H1 (cell line): ENCODE measurements at regions not wholly inside any gene's neighbourhood (a gene's known extent, or its start where the extent isn't known, plus 50 kb on each side); places are given as distances from the start of the nearest gene placed in this dataset.

Experiments
- CTCF ChIA-PET: fragments of 300-600 bp; sonication (Branson Sonifier 250); formaldehyde crosslinking; loops from one replicate; lab custom pipeline; 2021; ENCODE audit not compliant: partially characterized antibody; lab: Charles Lee
- POLR2A ChIA-PET: fragments of 300-600 bp; sonication (Branson Sonifier 250); formaldehyde crosslinking; loops from one replicate; lab custom pipeline; 2021; ENCODE audit warnings: inconsistent platforms; ENCODE audit not compliant: partially characterized antibody; lab: Charles Lee
- DNase-seq, 2 experiments: peaks; one replicate each; pipeline versions ENCODE4 v3.0.0 to v3.0.0-alpha.2; 2010 to 2022; ENCODE audit warnings: low spot score in 2 of 2, low read depth in 1 of 2, mixed read lengths in 1 of 2
- FAIRE-seq: peaks from 2 replicates; lab custom pipeline; 2011; peaks lifted over from hg19 to GRCh38; lab: Jason Lieb, UNC
- H2AFZ ChIP-seq: 2 replicates; pipeline ENCODE4 v1.8.1; 2012; ENCODE audit warnings: low read length, inconsistent platforms
- H2AK5ac ChIP-seq: 2 replicates; pipeline ENCODE4 v1.6.1; 2013; ENCODE audit warnings: low read depth, low read length
- H2BK120ac ChIP-seq: replicated peaks from 2 replicates; pipeline ENCODE3; 2013; ENCODE audit warnings: low read depth, low read length, inconsistent platforms
- H2BK12ac ChIP-seq: 2 replicates; pipeline ENCODE4 v1.6.1; 2013; ENCODE audit warnings: low read depth, low read length
- H2BK15ac ChIP-seq: 2 replicates; pipeline ENCODE4 v1.6.1; 2013; ENCODE audit warnings: low read length
- H2BK20ac ChIP-seq: 2 replicates; pipeline ENCODE4 v1.6.1; 2013; ENCODE audit warnings: low read length
- H2BK5ac ChIP-seq: 2 replicates; pipeline ENCODE4 v1.6.1; 2013; ENCODE audit warnings: low read depth, low read length
- H3K14ac ChIP-seq: 2 replicates; pipeline ENCODE4 v1.6.1; 2013; ENCODE audit warnings: inconsistent platforms; ENCODE audit not compliant: insufficient read length
- H3K18ac ChIP-seq: 2 replicates; pipeline ENCODE4 v1.6.1; 2013; ENCODE audit warnings: low read length; ENCODE audit errors: extremely low read depth
- H3K23ac ChIP-seq: 2 replicates; pipeline ENCODE4 v1.6.1; 2013; ENCODE audit warnings: inconsistent platforms; ENCODE audit not compliant: insufficient read length
- H3K23me2 ChIP-seq: 2 replicates; pipeline ENCODE4 v1.6.1; 2013; ENCODE audit warnings: low read depth, low read length
- H3K27ac ChIP-seq: 2 replicates; pipeline ENCODE4 v1.6.1; 2011; ENCODE audit warnings: low read depth, low read length, inconsistent platforms
- H3K27me3 ChIP-seq, 4 experiments: replicated peaks in 1 of 4; 1 replicate in 1 of 4; 2 replicates in 3 of 4; pipeline versions ENCODE4 v1.6.1 to v1.8.1; 2011 to 2013; ENCODE audit warnings: low read length in 3 of 4, mild to moderate bottlenecking in 3 of 4, inconsistent platforms in 2 of 4, mixed read lengths in 2 of 4, moderate library complexity in 1 of 4; ENCODE audit not compliant: control insufficient read depth in 3 of 4, insufficient read depth in 3 of 4; ENCODE audit errors: extremely low read depth in 1 of 4
- H3K36me3 ChIP-seq, 4 experiments: 2 replicates each; pipeline versions ENCODE4 v1.6.1 to v1.8.1; 2011 to 2013; ENCODE audit warnings: mild to moderate bottlenecking in 4 of 4, low read length in 3 of 4, moderate library complexity in 2 of 4, control low read depth in 1 of 4, inconsistent platforms in 1 of 4; ENCODE audit not compliant: insufficient read depth in 4 of 4, control insufficient read depth in 2 of 4
- H3K4ac ChIP-seq: replicated peaks from 2 replicates; pipeline ENCODE3; 2013; ENCODE audit warnings: low read length, low read depth, mixed read lengths, inconsistent platforms; ENCODE audit not compliant: insufficient read length
- H3K4me1 ChIP-seq, 4 experiments: replicated peaks in 1 of 4; 1 replicate in 1 of 4; 2 replicates in 3 of 4; pipeline versions ENCODE4 v1.6.1 to v1.8.1; 2011 to 2013; ENCODE audit warnings: low read length in 3 of 4, inconsistent platforms in 2 of 4, mixed read lengths in 1 of 4; ENCODE audit not compliant: insufficient read depth in 4 of 4, control insufficient read depth in 3 of 4
- H3K4me2 ChIP-seq, 2 experiments: 2 replicates each; pipeline versions ENCODE4 v1.6.1 to v1.8.1; 2011 to 2013; ENCODE audit warnings: low read depth in 2 of 2, low read length in 2 of 2, control low read depth in 1 of 2, inconsistent platforms in 1 of 2, mild to moderate bottlenecking in 1 of 2; ENCODE audit not compliant: insufficient read depth in 1 of 2
- H3K4me3 ChIP-seq, 4 experiments: fragments of 200-600, 300-600 bp in 1 of 4; sonication (generic), shearing (Covaris generic), sonication (Bioruptor Twin) in 1 of 4; 2 replicates each; pipeline versions ENCODE4 v1.5.1 to v1.8.1; 2011 to 2016; ENCODE audit warnings: low read length in 4 of 4, low read depth in 3 of 4, control low read depth in 2 of 4, inconsistent platforms in 2 of 4, mild to moderate bottlenecking in 2 of 4, mixed read lengths in 1 of 4, moderate library complexity in 1 of 4; ENCODE audit not compliant: insufficient read depth in 2 of 4; ENCODE audit errors: extremely low read depth in 1 of 4
- H3K56ac ChIP-seq: replicated peaks from 2 replicates; pipeline ENCODE3; 2013; ENCODE audit warnings: low read depth, mild to moderate bottlenecking, mixed read lengths, low read length, inconsistent platforms; ENCODE audit not compliant: insufficient read length
- H3K79me1 ChIP-seq: 2 replicates; pipeline ENCODE4 v1.6.1; 2013; ENCODE audit warnings: low read depth, low read length, control low read depth
- H3K79me2 ChIP-seq, 2 experiments: 2 replicates each; pipeline versions ENCODE4 v1.6.1 to v1.8.1; 2012 to 2013; ENCODE audit warnings: low read length in 2 of 2, mild to moderate bottlenecking in 2 of 2, inconsistent platforms in 1 of 2; ENCODE audit not compliant: insufficient read depth in 2 of 2, control insufficient read depth in 1 of 2
- H3K9ac ChIP-seq, 4 experiments: replicated peaks in 1 of 4; 1 replicate in 1 of 4; 2 replicates in 3 of 4; pipeline versions ENCODE4 v1.6.1 to v1.8.1; 2011 to 2013; ENCODE audit warnings: low read depth in 3 of 4, low read length in 3 of 4, control low read depth in 2 of 4, mild to moderate bottlenecking in 2 of 4, moderate library complexity in 2 of 4, inconsistent platforms in 1 of 4; ENCODE audit errors: extremely low read depth in 1 of 4
- H3K9me3 ChIP-seq, 2 experiments: 2 replicates each; pipeline versions ENCODE4 v1.6.1 to v1.8.1; 2012 to 2013; ENCODE audit warnings: mild to moderate bottlenecking in 2 of 2, moderate library complexity in 2 of 2, control low read depth in 1 of 2, inconsistent platforms in 1 of 2, low read depth in 1 of 2, low read length in 1 of 2, mixed read lengths in 1 of 2; ENCODE audit not compliant: insufficient read depth in 2 of 2
- H4K20me1 ChIP-seq, 2 experiments: replicated peaks in 1 of 2; 2 replicates each; pipeline versions ENCODE3 to v1.8.1; 2011 to 2013; ENCODE audit warnings: inconsistent platforms in 2 of 2, low read length in 2 of 2, mild to moderate bottlenecking in 1 of 2; ENCODE audit not compliant: insufficient read depth in 2 of 2, control insufficient read depth in 1 of 2
- H4K5ac ChIP-seq: 2 replicates; pipeline ENCODE4 v1.6.1; 2013; ENCODE audit warnings: low read length, low read depth, mixed read lengths, inconsistent platforms; ENCODE audit not compliant: insufficient read length
- H4K8ac ChIP-seq: 2 replicates; pipeline ENCODE4 v1.8.0; 2013; ENCODE audit warnings: mild to moderate bottlenecking, moderate library complexity, low read length, inconsistent platforms; ENCODE audit not compliant: insufficient read depth; ENCODE audit errors: extremely low read depth
- H4K91ac ChIP-seq: replicated peaks from 2 replicates; pipeline ENCODE3; 2013; ENCODE audit warnings: low read length, mixed read lengths, inconsistent platforms; ENCODE audit not compliant: insufficient read length
- ATF3 ChIP-seq: IDR thresholded peaks from 2 replicates; pipeline ENCODE4 v1.6.1; 2011; ENCODE audit warnings: low read depth, mild to moderate bottlenecking, low read length; ENCODE audit not compliant: insufficient read depth
- CEBPB ChIP-seq: IDR thresholded peaks from 2 replicates; pipeline ENCODE4 v1.6.1; 2012; ENCODE audit warnings: low read depth, low read length
- CHD1 ChIP-seq: IDR thresholded peaks from 2 replicates; pipeline ENCODE4 v1.6.1; 2012; ENCODE audit warnings: low read depth, low read length, improper control_type of control experiment
- CHD2 ChIP-seq: IDR thresholded peaks from 2 replicates; pipeline ENCODE4 v1.6.1; 2012; ENCODE audit warnings: low read length, improper control_type of control experiment
- HDAC2 ChIP-seq, 2 experiments: fragments of 300-600 bp in 1 of 2; sonication (generic) in 1 of 2; IDR thresholded peaks; 2 replicates each; pipeline ENCODE4 v1.6.1; 2011 to 2012; ENCODE audit warnings: low read depth in 2 of 2, low read length in 2 of 2, mild to moderate bottlenecking in 2 of 2, moderate library complexity in 2 of 2, borderline replicate concordance in 1 of 2, inconsistent platforms in 1 of 2
- MAX ChIP-seq: IDR thresholded peaks from 2 replicates; pipeline ENCODE4 v1.6.1; 2012; ENCODE audit warnings: inconsistent platforms
- NANOG ChIP-seq: IDR thresholded peaks from 2 replicates; pipeline ENCODE4 v1.6.1; 2011; ENCODE audit warnings: low read length, low read depth, mild to moderate bottlenecking, inconsistent platforms; ENCODE audit not compliant: insufficient read depth, poor library complexity, severe bottlenecking
- SP2 ChIP-seq: IDR thresholded peaks from 2 replicates; pipeline ENCODE4 v1.6.1; 2012; ENCODE audit warnings: mild to moderate bottlenecking, low read length, inconsistent platforms
- TAF1 ChIP-seq: IDR thresholded peaks from 2 replicates; pipeline ENCODE4 v1.6.1; 2011; ENCODE audit warnings: mild to moderate bottlenecking, low read depth, low read length
- TEAD4 ChIP-seq: IDR thresholded peaks from 2 replicates; pipeline ENCODE4 v1.6.1; 2012; ENCODE audit warnings: low read depth, low read length, inconsistent platforms, mixed read lengths
- ZNF274 ChIP-seq: IDR thresholded peaks from 2 replicates; pipeline ENCODE4 v1.7.0; 2012; ENCODE audit warnings: low read length, borderline replicate concordance; ENCODE audit errors: extremely low read depth
- WGBS, 2 experiments: shearing (Covaris generic) in 1 of 2; methylation state at CpG; one replicate each; pipeline versions ENCODE4 v1.1.6 to v1.1.7; 2013 to 2015; ENCODE audit warnings: low lambda C conversion rate in 2 of 2, mixed read lengths in 2 of 2, inconsistent platforms in 1 of 2, low coverage in 1 of 2, missing lambda C conversion rate in 1 of 2; ENCODE audit not compliant: insufficient replicate concordance in 2 of 2, insufficient coverage in 1 of 2, insufficient read length in 1 of 2; ENCODE audit errors: extremely low coverage in 1 of 2, missing lambda C conversion rate in 1 of 2; 5-methylcytosine and 5-hydroxymethylcytosine counted together

DNA sequence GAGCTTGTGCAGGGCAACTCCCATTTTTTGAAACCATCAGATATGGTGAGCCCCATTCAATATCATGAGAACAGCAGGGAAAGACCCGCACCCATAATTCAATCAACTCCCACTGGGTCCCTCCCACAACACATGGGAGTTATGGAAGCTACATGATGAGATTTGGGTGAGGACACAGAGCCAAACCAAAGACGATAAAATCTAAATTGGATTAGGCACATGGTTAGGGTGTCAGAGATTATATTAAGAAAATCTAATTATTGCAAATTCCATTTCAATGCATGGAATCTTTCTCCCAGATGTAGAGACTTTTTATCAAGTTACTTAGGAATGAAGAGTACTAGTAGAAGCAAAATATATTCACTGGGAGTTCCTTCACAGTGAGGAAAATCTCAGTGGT is 324.9 kb downstream of the JRKL start:
- Histone ChIP-seq H2BK20ac (no peak overlapping the region), H3K79me2 (no peaks in the 10 kb centered on the region), H3K4me1 (no peaks in the 10 kb centered on the region), H3K18ac (no peak overlapping the region)
- 87% methylated on average over 2 of the region's 2 CpGs; no CpG with 5 or more reads in 1 of the 2 experiments for WGBS, 2 experiments
- POLR2A ChIA-PET, result no interaction called here
- TF ChIP-seq CHD2 (no peak), SP2 (no peak), TAF1 (no peak), CEBPB (no peak), CHD1 (no peak), HDAC2 (IDR thresholded peaks at IDR 0.05; ENCODE audit: borderline replicate concordance in 1 of 2, low read depth in 2 of 2, low read length in 2 of 2) (no peak), ATF3 (no peak), ZNF274 (no peak), TEAD4 (no peak), NANOG (no peak), MAX (no peak)
- TF ChIP-seq, all 59 proteins: peak for 0
- Histone ChIP-seq H3K14ac (no peak overlapping the region), H2BK120ac (no peak overlapping the region), H2BK12ac (no peak overlapping the region), H3K23me2 (no peaks in the 10 kb centered on the region), H3K4ac (no peak overlapping the region), H3K27ac (no peak overlapping the region), H3K56ac (no peak overlapping the region), H2AFZ (no peak overlapping the region), H3K4me2 (no peak overlapping the region), H4K91ac (no peak overlapping the region), H3K79me1 (no peaks in the 10 kb centered on the region), H2AK5ac (no peak overlapping the region), H2BK5ac (no peak overlapping the region), H4K5ac (no peak overlapping the region), H4K8ac (no peak overlapping the region), H3K27me3 (no peaks in the 10 kb centered on the region), H3K36me3 (no peaks in the 10 kb centered on the region), H4K20me1 (no peaks in the 10 kb centered on the region), H3K4me3 (no peak overlapping the region), H2BK15ac (no peak overlapping the region), H3K23ac (no peak overlapping the region), H3K9ac (no peak overlapping the region), H3K9me3 (no peaks in the 10 kb centered on the region)
- FAIRE-seq, result no peak
- CTCF ChIA-PET, result interaction anchor here (1.7 kb wide), 1 partner anchor 9 kb away, joined by 6 read pairs; no protein-coding TSS in a partner anchor
- no peak for DNase-seq
